Left kidney (tissue), 1 donor: ENCODE measurements at regions not wholly inside any gene's neighbourhood (a gene's known extent, or its start where the extent isn't known, plus 50 kb on each side); places are given as distances from the start of the nearest gene placed in this dataset.
"Not testable (repeated sequence)": the region's sequence is repeated elsewhere in the genome, so short reads cannot be mapped to it uniquely, and the experiment has no call there.

Experiments
- DNase-seq: peaks from one replicate; pipeline ENCODE4 v3.0.0-alpha.2; 2013

- not testable (repeated sequence) for DNase-seq
These were observed 287.9 kb upstream of the FZD8 start for GRCh38 chr10:35929962-35930361.

DNA sequence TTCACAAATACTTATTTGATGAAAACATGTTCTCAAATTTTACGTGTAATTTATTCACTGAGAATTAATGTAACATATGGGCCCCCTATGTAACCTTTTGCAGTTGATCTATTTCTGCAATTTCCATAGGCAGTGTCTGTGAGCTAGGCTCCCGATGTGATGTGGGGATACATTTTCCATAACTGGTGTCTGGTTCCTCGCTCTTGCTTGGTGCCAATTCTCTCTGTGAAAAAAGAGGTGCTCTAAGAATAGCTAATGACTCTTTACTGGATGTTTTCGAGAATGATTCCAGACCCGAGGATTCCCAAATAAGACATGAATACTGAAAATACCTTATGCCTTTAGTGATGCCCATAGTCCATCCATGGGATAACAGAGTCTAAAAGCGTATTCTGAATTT is 286.7 kb upstream of the FZD8 start:
- no peak for DNase-seq

- no peak for DNase-seq
These were observed 285.9 kb upstream of the FZD8 start for GRCh38 chr10:35927990-35928488.

GRCh38 chr10:35927341-35927740 is 285.2 kb upstream of the FZD8 start:
- no peak for DNase-seq

DNA sequence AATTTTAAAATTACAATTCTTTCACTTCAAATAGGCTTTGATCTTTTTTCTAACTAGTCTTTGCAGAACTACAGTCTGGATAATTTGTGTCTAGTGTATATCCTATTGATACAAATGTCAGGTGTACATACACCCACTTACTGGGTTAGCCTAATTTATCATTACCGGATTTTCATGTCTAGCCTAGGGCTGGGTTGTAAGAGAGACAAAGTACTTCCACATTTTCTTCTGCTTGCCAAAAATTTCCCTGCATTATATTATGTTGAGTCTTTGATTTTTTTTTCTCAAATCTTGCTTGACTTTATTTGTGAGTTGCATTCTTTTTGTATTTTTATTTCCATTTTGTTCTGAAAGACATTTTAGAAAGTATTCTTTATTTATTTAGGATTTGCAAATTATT is 284.8 kb upstream of the FZD8 start:
- DNase-seq, result no peak

GRCh38 chr10:35925493-35925892 is 283.4 kb upstream of the FZD8 start:
- no peak for DNase-seq

- no peak for DNase-seq
These were observed 282.7 kb upstream of the FZD8 start for GRCh38 chr10:35924759-35925158.

GRCh38 chr10:35922876-35923600 is 280.9 kb upstream of the FZD8 start:
- DNase-seq, result no peak

DNA sequence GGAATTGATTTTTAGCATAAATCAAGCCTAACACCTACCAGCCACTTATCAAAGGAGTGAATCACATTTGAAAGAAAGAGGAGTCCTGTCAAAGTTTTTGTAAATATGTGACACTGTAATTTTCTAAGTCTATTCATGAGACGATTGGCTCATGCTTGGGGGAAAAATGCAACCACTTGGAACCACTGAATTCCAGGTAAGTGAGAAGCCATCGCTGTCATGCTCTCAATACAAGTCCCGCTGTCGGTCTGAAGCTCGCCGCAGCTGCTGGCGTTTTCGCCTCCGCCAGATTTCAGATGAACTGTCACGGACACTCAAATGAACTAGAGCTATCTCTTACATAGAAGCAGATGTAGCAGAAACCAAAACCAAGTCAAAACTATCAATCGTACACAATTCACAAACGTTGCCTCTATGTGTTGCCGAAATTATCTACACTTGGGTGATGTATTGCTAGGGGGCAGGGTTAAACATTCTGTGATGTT is 279.8 kb upstream of the FZD8 start:
- no peak for DNase-seq

DNA sequence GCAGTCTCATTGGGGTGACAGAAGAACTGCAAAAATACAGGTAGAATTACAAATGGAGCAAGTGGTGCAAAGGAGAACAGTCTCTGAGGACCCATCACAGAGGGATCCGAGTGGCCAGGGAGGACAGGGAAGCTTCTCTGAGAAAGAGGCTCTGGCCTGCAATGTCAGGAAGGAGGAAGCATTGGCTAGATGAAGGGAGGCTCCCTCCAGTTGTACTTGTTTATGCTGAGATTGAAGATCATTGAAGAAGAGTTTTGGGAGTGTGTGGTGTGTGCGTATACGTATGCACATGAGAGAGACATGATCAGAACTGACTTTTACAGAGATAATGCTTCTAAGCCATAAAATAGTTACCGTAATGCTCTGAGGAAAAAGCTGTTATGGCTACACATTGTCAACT is 274.7 kb upstream of the FZD8 start:
- DNase-seq, result no peak

DNA sequence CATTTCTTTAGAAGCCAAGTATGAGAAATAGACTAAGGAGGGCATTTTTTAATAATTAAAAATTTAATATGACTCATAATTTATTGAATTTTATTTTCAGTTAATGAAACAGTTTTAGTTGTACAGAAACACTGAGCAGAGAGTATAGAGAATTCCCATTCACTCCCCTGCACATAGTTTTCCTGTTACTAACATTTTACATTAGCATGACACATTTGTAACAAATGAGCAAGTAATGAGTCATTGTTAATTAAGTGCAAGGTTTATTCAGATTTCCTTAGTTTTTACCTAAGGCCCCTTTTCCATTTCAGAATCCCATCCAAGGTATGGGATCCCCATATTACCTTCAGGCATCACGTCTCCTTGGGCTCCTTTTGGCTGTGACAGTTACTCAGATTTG is 271.5 kb upstream of the FZD8 start:
- no peak for DNase-seq

GRCh38 chr10:35912615-35913569 is 270.8 kb upstream of the FZD8 start:
- no peak for DNase-seq

DNA sequence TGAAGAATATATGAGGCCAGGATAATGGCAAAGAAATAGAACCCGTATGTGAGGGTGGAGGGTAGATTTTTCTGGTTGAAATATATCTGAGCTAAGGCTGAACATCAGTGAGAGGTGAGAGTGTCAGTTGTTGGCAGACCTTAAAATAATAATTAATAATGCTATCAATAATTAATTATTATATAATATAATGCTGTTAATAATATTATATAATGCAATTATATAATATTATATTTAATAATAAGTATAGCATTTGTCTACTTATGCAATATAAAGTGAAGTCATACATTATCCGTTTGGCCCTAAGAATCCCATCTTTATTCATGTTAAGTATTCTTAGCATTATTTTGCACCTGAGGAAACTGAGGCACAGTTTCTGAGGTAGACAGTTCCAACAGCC is 269.9 kb upstream of the FZD8 start:
- DNase-seq, result no peak

DNA sequence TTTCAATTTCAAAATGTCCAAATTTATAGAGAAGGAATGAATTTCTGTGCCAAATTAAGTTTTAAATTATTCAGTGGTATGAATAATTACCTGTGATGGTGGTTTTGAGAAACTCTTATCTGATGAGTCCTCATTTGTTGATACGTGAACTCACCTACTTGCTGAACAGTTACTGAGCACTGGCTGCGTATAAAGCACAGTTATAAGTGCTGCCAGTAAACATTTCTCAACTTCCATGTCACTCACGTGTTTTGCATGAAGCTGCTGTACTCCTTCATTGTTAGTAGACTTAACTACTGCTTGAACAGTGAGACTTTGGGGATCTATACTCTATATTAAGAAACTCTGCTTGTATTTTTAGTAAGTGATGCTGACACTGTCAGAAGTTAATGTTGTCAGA is 269.1 kb upstream of the FZD8 start:
- DNase-seq, result no peak

DNA sequence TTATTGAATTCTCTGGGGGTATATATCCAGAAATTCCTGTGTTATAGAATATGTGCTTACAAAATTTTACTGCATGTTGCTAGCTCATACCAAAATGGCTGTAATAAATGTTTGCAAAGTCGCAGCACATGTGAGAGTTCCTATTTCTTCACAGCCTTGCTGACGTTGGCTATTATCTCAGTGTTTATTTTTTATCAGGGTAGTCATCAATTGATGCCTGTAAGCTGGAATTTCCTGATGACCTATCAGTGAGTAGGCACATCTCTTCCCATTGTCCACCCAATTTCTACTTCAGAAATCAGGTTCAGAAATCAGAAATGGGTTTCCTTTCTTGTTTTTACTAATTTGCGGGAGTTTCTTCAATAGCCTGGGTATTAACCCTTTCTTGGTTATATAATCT is 268.1 kb upstream of the FZD8 start:
- DNase-seq, result no peak

DNA sequence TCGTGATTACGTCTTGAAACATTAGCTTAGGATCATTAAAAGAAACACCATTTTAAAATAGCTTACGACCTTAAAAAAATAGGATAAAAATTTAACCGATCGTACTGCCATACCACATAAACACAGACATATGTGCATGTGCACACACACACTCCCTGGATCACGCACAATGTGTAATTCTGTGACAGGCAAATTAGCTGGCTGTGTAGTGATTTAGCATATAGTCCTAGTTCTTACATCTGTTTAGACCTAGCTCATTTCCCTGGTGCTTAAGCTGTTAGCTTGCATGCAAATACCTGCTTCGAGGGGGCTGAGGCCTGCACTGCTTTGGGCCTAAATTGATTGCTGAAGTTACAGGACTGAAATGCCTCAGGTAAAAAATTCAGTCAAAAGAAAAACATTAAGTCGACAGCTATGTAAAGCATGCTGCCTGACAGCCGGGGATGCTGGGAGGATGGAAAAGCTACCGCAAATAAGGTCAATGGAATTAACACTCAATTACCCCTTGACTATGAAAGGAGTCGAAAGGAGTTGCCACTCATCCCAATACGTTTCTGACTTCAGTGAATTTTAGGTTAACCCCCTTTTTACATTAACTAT is 267.1 kb upstream of the FZD8 start:
- no peak for DNase-seq

DNA sequence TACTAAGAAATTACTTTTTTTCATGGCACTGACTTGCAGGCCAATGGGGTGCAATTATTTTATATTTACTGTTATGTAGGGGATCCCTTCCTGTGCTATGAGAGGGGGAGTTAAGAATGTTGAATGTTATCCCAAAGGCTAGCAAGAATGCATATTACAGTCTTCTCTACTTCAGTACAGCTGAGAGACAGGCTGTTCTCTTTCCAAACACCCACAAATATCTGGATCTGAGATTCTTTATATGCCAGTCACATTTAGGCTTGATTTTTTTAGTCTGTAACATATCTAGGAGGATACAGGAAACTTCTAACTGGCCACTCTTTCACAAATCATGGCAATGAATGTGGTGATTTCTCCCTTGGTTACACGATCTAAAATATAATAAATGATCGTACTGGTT is 266.4 kb upstream of the FZD8 start:
- no peak for DNase-seq

GRCh38 chr10:35907548-35907947 is 265.5 kb upstream of the FZD8 start:
- no peak for DNase-seq

DNA sequence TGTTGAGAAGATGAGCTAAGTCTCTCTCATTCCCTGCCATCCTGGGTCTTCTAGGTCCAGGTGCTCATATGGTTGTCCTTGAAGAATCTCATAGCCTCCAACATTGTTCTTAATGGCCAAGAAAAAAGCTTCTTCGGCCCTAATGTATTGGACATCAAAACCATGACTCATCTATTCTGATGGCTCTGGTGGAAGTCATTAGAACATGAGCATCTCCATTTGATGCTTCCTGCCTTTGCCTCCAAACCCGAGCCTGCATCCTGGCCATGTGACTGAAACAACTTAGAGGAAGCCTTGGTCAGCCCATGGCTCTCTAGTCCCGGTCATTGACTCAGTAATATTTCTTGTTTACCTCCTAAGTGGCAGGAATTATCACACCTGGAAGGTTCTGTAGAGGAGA is 264.1 kb upstream of the FZD8 start:
- DNase-seq, result no peak

GRCh38 chr10:35903021-35903420 is 260.9 kb upstream of the FZD8 start:
- no peak for DNase-seq

DNA sequence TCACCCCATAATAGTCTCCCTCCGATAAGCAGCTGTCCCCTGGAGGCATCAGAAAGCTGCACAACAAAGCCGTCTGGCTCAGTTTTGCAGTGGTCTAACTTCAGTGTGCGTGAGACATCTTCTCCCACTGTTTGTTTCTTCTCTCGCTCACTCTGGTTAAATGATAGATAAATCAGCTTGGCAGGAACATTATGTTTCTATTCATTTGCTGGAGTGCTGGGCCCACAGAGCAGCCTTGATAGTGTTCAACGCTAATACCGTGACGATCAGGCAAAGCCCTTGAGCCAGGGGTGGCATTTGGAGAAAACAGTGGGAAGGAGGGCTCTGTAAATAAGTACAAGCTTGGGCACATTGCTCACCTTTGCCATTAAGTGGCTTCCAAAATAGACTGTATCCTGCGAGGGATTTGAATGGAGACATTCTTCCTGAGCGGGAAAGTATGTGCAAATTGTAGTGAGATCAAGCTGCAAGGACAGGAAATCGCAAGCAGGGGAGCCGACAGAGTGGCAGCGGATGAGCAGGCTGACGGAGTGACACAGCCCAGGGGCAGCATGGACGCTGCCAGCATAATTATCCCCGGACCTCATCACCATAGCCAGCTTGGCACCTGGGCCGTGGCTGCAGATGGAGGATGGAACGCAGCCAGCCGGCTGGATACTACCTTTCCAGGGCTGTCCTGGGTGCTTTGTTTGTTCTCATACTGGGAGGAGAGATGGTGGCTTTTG is 256.8 kb upstream of the FZD8 start:
- DNase-seq, result no peak

- no peak for DNase-seq
These were observed 253.9 kb upstream of the FZD8 start for GRCh38 chr10:35896001-35896400.
